ENCODE measurements at regions not wholly inside any gene's neighbourhood (a gene's known extent, or its start where the extent isn't known, plus 50 kb on each side); places are given as distances from the start of the nearest gene placed in this dataset.

DNA sequence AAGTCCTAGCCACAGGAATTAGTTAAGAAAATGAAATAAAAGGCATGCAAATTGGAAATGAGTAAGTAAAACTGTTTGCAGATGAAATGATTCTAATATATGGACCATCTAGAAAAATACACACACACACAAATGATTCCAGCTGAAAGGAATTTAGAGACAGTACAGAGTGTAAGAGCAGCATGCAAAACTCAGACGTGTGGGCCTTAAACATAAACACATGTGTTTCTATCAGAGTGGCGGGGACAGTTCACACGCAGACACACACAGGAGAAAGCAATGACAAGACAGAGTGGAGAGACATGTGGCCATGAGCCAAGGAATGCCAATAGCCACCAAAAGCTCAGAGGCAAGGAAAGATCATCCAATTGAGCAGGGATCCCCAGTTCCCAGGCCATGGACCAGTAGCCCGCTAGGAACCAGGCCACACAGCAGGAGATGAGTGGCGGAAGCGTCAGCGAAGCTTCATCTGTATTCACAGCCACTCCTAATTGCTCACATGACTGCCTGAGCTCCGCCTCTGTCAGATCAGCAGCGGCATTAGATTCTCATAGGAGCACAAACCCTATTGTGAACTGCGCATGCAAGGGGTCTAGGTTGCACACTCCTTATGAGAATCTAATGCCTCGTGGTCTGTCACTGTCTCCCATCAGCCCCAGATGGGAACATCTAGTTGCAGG, 155.4 kb downstream of the ARL4C start:
- DNase-seq (ENCODE audit: low read depth in 2 of 2, low spot score in 1 of 2), result no peak

DNA sequence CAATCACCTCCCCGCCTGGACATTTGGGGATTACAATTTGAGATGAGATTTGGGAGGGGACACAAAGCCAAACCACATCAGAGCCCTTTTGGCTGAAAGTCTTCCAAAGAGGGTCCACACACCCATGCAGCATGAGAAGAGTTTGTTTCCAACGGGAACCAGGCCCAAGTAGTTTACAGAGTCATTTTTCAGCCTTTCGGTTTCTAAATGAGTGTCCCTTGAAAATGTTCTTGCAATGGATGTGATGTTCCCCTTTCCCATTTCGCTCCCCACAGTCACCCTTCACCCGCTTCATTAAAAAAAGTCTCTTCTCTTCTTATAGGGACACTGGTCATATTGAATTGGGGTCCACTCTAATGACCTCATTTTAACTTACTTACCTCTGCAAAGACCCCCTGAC, 157.4 kb downstream of the ARL4C start:
- no peak for DNase-seq (ENCODE audit: low read depth in 2 of 2, low spot score in 1 of 2)

DNA sequence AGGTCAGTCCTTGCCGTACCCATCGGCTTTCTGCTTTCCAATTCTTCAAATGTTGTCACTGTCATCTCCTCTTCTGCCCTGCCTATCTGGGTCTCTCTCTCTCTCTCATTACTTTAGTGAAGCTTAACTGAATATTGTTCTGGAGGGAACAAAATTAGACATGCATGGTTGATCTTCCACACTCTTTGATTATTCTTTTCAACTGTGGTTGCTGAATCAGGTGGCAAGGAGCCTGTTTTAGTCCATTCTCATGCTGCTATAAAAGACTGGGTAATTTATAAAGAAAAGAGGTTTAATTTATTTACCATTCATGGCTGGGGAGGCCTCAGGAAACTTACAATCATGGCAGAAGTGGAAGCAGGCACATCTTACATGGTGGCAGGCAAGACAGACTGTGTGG, 157.9 kb downstream of the ARL4C start:
- no peak for DNase-seq (ENCODE audit: low read depth in 2 of 2, low spot score in 1 of 2)

DNA sequence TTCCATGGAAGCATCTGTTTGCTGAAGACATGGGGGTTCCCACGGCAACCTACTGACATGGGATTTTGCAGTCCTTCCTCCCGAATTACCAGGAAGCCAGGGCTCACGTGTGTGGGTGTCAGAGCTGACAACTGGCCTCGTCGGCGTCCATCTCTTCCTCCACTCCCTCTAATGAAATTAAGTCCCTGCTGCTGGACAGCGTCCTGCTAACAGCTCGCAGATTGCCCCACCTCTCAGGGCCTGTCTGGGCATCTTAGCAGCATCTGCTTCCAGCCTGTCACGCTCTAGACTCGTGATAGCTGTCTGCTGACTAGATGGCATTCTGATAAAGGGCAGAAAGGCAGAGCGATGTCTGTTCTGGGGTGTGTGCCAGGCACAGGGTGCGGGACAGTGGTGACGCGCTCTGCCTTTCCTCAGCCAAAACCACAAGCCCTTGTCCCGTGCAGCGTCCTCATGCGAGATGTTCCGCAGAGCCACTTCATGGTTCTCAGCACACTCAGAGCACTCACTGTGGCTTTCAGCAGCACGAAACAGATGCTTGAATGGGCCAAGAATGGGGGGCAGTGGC, 161.1 kb downstream of the ARL4C start:
- DNase-seq (ENCODE audit: low read depth in 2 of 2, low spot score in 1 of 2), result peak in 1 of 2 donors; percentile 21

GRCh38 chr2:234334756-234335155, 162.1 kb downstream of the ARL4C start:
- DNase-seq (ENCODE audit: low read depth in 2 of 2, low spot score in 1 of 2), result no peak

GRCh38 chr2:234334151-234334550, 162.7 kb downstream of the ARL4C start:
- no peak for DNase-seq (ENCODE audit: low read depth in 2 of 2, low spot score in 1 of 2)

DNA sequence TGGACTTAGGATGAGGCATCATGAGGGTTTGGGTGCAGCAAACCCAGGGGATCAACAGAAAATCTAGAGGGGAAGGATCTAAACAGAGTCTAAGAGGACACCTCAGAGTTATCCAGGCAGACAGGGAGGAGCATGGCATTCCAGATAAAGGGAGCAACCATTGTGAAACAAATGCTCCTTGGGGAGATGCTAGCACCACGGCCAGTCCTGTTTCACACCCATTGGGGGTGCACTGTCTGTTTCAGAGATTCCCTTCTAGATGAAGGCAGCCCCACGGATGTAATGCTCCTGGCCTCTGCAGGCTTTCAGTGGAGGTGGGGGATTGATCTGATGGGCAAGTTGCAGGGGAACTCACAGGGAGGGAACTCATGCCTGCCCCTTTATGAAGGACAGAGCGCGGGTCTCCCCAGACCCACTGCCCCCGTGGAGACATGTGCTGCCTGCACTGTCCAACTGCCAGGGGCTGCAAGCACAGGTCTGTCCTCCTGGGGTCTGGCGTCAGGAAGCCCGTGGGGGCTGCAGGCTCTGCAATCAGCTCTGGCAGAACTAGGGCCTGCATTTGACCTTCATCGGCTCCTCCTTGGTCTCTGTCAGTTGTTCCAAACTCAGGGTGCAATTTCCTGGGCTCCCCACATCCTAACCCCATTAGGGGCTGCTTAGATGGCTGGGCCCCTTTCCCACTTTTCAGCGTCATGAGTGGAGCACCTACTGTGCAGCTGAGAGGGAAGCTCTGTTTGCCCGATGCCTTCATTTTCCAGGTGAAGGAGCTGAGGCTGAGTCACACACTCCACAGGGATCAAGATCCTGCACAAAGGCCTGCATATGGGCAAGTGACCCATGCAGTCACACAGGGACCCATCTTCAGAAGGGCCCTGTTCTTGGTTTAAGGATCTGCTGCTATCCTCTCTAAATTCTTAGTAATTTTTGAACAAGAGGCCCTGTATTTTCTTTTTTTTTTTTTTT, 163.4 kb downstream of the ARL4C start:
- DNase-seq (ENCODE audit: low read depth in 2 of 2, low spot score in 1 of 2), result no peak

DNA sequence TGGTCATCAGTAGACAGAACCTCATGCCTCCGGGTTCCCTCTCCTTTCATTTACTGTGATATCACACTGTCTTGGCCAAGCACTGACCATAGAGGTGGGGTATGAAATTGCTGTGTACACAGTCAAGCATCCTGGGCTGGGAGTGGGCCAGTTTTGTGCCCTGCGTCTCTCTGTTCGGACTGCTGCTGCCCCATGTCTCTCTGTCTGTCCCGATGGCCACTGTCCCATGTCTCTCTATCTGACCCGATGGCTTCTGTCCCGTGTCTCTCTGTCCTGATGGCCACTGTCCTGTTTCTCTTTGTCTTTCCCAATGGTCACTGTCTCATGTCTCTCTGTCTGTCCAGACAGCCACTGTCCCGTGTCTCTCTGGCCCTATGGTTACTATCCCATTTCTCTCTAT, 164.9 kb downstream of the ARL4C start:
- DNase-seq (ENCODE audit: low read depth in 2 of 2, low spot score in 1 of 2), result no peak

- no peak for DNase-seq (ENCODE audit: low read depth in 2 of 2, low spot score in 1 of 2)
These were observed 165.3 kb downstream of the ARL4C start for GRCh38 chr2:234331566-234331965.

- DNase-seq (ENCODE audit: low read depth in 2 of 2, low spot score in 1 of 2), result no peak
These were observed 166.0 kb downstream of the ARL4C start for GRCh38 chr2:234330902-234331301.

DNA sequence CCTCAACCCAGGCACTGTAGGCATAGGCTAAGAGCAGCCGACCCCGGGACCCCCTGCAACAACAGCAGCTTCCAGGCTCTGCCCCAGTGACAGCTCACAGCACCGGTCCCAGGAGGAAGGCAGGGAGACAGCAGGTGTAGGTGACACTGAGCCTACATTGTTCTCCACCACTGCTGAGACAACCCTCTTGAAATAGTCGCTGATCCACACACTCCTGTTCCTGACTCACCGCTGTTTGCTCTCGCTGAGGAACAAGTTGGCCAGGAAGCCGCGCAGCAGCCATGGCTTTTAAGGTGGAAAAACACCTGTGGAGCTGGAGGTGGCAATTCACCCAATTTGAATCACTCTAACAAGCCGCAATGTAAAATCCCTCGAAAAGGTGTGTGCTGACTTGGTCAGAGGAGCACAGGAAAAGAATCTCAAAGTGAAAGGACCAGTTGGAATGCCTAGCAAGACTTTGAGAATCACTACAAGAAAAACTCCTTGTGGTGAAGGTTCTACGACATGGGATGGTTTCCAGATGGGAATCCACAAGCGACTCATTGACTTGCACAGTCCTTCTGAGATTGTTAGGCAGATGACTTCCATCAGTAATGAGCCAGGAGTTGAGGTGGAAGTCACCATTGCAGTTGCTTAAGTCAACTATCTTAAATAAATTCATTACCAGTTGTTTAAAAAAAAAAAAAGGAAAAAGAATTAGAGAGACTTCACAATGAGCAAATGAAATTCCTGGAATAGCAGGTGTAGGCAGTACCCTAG, 167.5 kb downstream of the ARL4C start:
- no peak for DNase-seq (ENCODE audit: low read depth in 2 of 2, low spot score in 1 of 2)

- no peak for DNase-seq (ENCODE audit: low read depth in 2 of 2, low spot score in 1 of 2)
These were observed 168.4 kb downstream of the ARL4C start for GRCh38 chr2:234328444-234328990.

- DNase-seq (ENCODE audit: low read depth in 2 of 2, low spot score in 1 of 2), result no peak
These were observed 170.2 kb downstream of the ARL4C start for GRCh38 chr2:234326694-234327093.

- DNase-seq (ENCODE audit: low read depth in 2 of 2, low spot score in 1 of 2), result no peak
These were observed 172.8 kb downstream of the ARL4C start for GRCh38 chr2:234324116-234324515.

GRCh38 chr2:234322766-234323465, 174.0 kb downstream of the ARL4C start:
- no peak for DNase-seq (ENCODE audit: low read depth in 2 of 2, low spot score in 1 of 2)

GRCh38 chr2:234320066-234320465, 176.8 kb downstream of the ARL4C start:
- DNase-seq (ENCODE audit: low read depth in 2 of 2, low spot score in 1 of 2), result no peak

DNA sequence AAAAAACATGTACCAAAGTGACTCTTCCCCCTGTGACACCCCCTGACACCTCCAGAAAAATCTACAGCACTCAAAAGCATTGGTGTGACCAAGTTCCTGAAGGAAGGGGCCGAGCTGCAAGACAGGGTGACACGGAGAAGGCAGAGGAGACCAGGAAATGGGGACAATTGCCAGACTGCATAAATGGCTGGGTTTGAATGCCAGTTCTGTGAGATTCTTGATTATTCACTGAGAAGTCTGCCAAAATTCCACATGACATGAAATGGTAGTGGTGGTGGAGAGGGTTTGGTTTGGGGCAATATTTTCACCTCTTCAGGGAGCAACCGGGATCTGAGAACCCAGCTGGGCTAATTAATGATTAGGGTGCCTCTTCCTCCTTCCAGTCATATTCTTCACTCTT, 178.5 kb downstream of the ARL4C start:
- DNase-seq (ENCODE audit: low read depth in 2 of 2, low spot score in 1 of 2), result no peak

GRCh38 chr2:234313558-234313957, 183.3 kb downstream of the ARL4C start:
- DNase-seq (ENCODE audit: low read depth in 2 of 2, low spot score in 1 of 2), result no peak

DNA sequence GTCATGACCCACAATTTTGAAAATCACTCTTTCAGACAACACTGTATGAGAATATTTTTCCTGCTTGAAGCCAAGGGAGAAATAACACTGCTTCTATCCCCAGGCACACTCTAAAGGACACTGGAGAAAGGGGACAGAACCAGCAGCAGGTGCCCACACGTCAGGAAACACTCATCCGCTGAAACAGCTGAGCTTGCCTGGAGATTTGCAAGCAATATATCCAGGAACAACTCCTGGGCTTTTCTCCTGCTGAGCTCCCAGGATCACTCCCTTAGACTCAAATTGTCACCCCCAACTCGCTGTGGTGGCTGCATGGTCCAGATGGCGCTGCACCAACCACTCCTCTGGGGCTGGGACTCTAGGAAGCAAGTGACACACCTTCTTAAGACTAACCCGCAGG, 186.7 kb downstream of the ARL4C start:
- DNase-seq (ENCODE audit: low read depth in 2 of 2, low spot score in 1 of 2), result no peak

GRCh38 chr2:234309431-234309830, 187.4 kb downstream of the ARL4C start:
- DNase-seq (ENCODE audit: low read depth in 2 of 2, low spot score in 1 of 2), result no peak
